Spinal cord (tissue), 9 donors: ENCODE measurements at regions not wholly inside any gene's neighbourhood (a gene's known extent, or its start where the extent isn't known, plus 50 kb on each side); places are given as distances from the start of the nearest gene placed in this dataset.

Experiments used
- DNase-seq, 6 donors: peaks; one replicate each; pipeline versions ENCODE4 v3.0.0 to v3.0.0-alpha.2; 2013 to 2015; ENCODE audit warnings: low spot score in 6 of 6, low read depth in 4 of 6
- H3K27ac ChIP-seq: one replicate; pipeline ENCODE4 v1.5.1; 2013; ENCODE audit warnings: low read depth, low read length, control low read depth
- H3K27me3 ChIP-seq: one replicate; pipeline ENCODE4 v1.6.1; 2013; ENCODE audit warnings: low read length; ENCODE audit not compliant: control insufficient read depth, insufficient read depth
- H3K36me3 ChIP-seq: one replicate; pipeline ENCODE4 v1.6.1; 2013; ENCODE audit warnings: low read length; ENCODE audit not compliant: control insufficient read depth, insufficient read depth
- H3K4me1 ChIP-seq: one replicate; pipeline ENCODE4 v1.6.1; 2013; ENCODE audit warnings: low read length; ENCODE audit not compliant: control insufficient read depth, insufficient read depth
- H3K4me3 ChIP-seq: one replicate; pipeline ENCODE4 v1.5.1; 2013; ENCODE audit warnings: low read depth, low read length, control low read depth
- H3K9me3 ChIP-seq: one replicate; pipeline ENCODE4 v1.6.1; 2013; ENCODE audit warnings: low read length; ENCODE audit not compliant: control insufficient read depth, insufficient read depth
- WGBS: methylation state at CpG from one replicate; pipeline ENCODE4 v1.1.5; 2013; ENCODE audit warnings: missing lambda C conversion rate; ENCODE audit not compliant: insufficient coverage; 5-methylcytosine and 5-hydroxymethylcytosine counted together
- donor health status: healthy.

DNA sequence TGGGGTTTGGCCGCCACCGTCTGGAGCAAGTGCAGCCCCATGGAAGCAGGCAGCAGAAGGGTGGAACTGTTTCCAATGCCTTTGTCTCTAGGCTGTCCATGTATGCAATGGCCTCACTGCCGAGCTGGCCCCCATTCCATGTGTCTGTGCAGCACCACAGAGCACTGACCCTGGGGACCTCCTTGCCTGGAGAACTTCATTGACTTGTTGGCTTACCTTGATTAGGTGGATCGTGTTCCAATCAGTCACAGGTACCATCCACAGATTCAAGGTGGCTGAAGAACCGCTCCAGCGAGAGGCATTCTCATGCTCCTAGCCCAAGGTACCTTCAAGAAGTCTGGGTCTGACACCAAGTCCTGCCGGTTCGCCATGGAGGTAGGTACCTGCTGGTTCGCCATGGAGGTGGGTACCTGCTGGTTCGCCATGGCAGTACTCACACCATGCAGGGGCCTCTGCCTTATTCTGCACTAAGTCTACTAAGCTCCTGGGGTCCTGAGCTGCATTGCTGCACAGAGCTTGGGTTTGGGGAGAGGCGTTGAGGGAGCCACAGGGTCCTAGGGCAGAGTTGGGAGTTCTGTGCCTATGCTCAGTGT, 358.3 kb upstream of the IRX1 start:
- H3K27ac ChIP-seq = no peak overlapping the region
- no peak for DNase-seq
- no peaks in the 10 kb centered on the region for H3K36me3 ChIP-seq
- no peak overlapping the region for H3K4me3 ChIP-seq
- WGBS = 98% methylated on average over 11 of the region's 11 CpGs
- no peaks in the 10 kb centered on the region for H3K27me3 ChIP-seq
- no peaks in the 10 kb centered on the region for H3K9me3 ChIP-seq
- no peaks in the 10 kb centered on the region for H3K4me1 ChIP-seq

- Histone ChIP-seq H3K4me3 (no peak overlapping the region), H3K36me3 (no peaks in the 10 kb centered on the region), H3K27me3 (no peaks in the 10 kb centered on the region), H3K9me3 (no peaks in the 10 kb centered on the region), H3K27ac (no peak overlapping the region), H3K4me1 (no peaks in the 10 kb centered on the region)
- WGBS = 92% methylated on average over 4 of the region's 9 CpGs
- DNase-seq = no peak
Observed at GRCh38 chr5:3234566-3234965, 361.1 kb upstream of the IRX1 start.

GRCh38 chr5:3230941-3231340, 364.7 kb upstream of the IRX1 start:
- Histone ChIP-seq H3K9me3 (no peaks in the 10 kb centered on the region), H3K4me3 (no peak overlapping the region), H3K27ac (no peak overlapping the region), H3K36me3 (no peaks in the 10 kb centered on the region), H3K27me3 (no peaks in the 10 kb centered on the region), H3K4me1 (peaks cover 3% of the 10 kb centered on the region)
- WGBS = 88% methylated on average over 10 of the region's 10 CpGs
- peak in 1 of 6 donors; percentile 26 for DNase-seq

DNA sequence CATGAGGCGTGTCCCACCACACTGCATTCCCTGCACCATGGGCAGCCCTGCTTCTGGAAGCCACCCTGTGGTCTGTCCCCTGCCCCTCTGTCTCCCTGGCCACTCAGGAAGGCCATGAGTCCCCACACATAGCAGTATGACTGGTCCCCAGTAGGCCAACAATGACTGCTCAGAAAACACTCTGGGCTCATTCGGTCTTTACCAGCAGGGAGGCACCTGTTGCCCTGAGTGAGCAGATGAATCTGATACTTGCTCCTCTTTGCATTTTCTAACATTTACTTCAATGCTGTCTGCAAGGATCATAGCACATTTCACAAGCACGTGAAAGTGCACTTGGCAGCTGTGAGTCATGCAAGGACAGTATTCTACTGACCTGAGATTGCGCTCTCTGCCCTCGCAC, 365.4 kb upstream of the IRX1 start:
- Histone ChIP-seq H3K9me3 (no peaks in the 10 kb centered on the region), H3K27me3 (no peaks in the 10 kb centered on the region), H3K4me1 (peaks cover 10% of the 10 kb centered on the region), H3K4me3 (no peak overlapping the region), H3K27ac (no peak overlapping the region), H3K36me3 (no peaks in the 10 kb centered on the region)
- DNase-seq = no peak
- WGBS = 87% methylated on average over 5 of the region's 5 CpGs

- DNase-seq = peak in 5 of 6 donors; percentile 15 to 91 (median 46)
- Histone ChIP-seq H3K36me3 (no peaks in the 10 kb centered on the region), H3K4me3 (no peak overlapping the region), H3K27ac (no peak overlapping the region), H3K9me3 (no peaks in the 10 kb centered on the region), H3K27me3 (no peaks in the 10 kb centered on the region), H3K4me1 (peaks cover 10% of the 10 kb centered on the region)
- 4% methylated on average over 4 of the region's 12 CpGs for WGBS
Observed at GRCh38 chr5:3226196-3226920, 369.3 kb upstream of the IRX1 start.

GRCh38 chr5:3225201-3225960, 370.3 kb upstream of the IRX1 start:
- Histone ChIP-seq H3K27me3 (no peaks in the 10 kb centered on the region), H3K27ac (no peak overlapping the region), H3K4me1 (peaks cover 10% of the 10 kb centered on the region), H3K36me3 (no peaks in the 10 kb centered on the region), H3K4me3 (no peak overlapping the region), H3K9me3 (no peaks in the 10 kb centered on the region)
- no peak for DNase-seq
- WGBS = 83% methylated on average over 14 of the region's 22 CpGs

GRCh38 chr5:3222924-3223323, 372.7 kb upstream of the IRX1 start:
- no peak overlapping the region for H3K4me3 ChIP-seq
- no peak overlapping the region for H3K27ac ChIP-seq
- peaks cover 4% of the 10 kb centered on the region for H3K27me3 ChIP-seq
- H3K9me3 ChIP-seq = no peaks in the 10 kb centered on the region
- no peaks in the 10 kb centered on the region for H3K36me3 ChIP-seq
- WGBS = 95% methylated on average over 3 of the region's 5 CpGs
- H3K4me1 ChIP-seq = peaks cover 10% of the 10 kb centered on the region
- no peak for DNase-seq

DNA sequence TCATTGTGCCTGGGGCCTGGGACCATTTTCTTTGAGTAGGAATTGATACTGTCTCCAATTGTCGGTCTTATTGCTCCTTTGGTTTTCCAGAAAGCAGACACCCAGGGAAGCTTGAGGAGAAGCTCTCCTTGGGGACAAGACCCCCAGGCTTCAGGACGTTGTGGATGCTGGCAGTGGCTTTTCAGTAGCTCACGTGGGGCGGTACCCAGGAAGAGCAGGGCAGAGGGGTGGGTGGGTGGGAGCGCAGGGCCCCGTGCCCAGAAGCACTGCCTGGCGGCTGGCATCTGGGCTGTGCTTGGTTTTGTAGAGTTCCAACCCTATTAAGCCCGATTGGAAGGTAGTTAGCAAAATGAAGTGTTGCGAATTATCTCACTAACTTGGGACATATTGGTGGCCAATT, 374.2 kb upstream of the IRX1 start:
- peaks cover 9% of the 10 kb centered on the region for H3K27me3 ChIP-seq
- no peaks in the 10 kb centered on the region for H3K36me3 ChIP-seq
- H3K9me3 ChIP-seq = no peaks in the 10 kb centered on the region
- no peak overlapping the region for H3K27ac ChIP-seq
- H3K4me1 ChIP-seq = peaks cover 10% of the 10 kb centered on the region
- 73% methylated on average over 4 of the region's 9 CpGs for WGBS
- no peak for DNase-seq
- no peak overlapping the region for H3K4me3 ChIP-seq

- Histone ChIP-seq H3K4me1 (peaks cover 6% of the 10 kb centered on the region), H3K27ac (no peak overlapping the region), H3K4me3 (no peak overlapping the region), H3K36me3 (no peaks in the 10 kb centered on the region), H3K9me3 (no peaks in the 10 kb centered on the region), H3K27me3 (peaks cover 9% of the 10 kb centered on the region)
- no peak for DNase-seq
- 93% methylated on average over 30 of the region's 31 CpGs for WGBS
Observed at GRCh38 chr5:3220638-3221288, 374.9 kb upstream of the IRX1 start.
